ENCODE measurements at regions not wholly inside any gene's neighbourhood (a gene's known extent, or its start where the extent isn't known, plus 50 kb on each side); places are given as distances from the start of the nearest gene placed in this dataset.

DNA sequence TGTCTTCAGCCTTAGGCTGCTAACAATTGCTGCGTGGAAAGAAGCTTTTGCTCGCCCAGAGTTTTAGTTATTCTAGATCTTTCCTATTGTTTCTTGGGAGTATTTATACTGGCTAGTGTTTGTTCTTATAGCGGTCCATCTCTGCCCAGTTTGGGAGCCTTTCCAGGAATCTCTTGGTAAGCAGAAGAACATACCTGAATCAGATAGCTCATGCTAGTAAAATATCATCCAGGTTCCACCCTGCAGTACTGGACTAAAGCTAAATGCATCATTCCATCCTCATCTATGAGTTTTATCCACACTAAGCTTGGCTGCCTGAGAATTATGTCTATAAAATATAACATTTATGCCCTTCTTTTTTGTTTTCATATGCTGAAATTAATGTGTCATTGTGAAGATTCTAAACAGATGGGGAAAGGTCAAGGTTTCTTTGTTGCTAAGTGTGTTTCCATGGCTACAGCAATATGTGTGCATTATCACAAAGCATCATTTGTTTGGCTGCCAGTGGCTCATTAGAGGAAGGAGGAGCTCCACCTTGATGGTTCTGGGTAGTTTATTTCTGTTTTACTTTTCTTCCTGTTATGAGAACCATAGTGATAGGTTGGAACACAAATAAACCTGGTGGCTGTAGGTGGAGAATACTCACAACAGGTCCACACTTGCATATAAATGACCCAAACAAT is 182.8 kb downstream of the PIK3C3 start:
- H3K4me3 ChIP-seq = no peak overlapping the region
- no peaks in the 10 kb centered on the region for H3K27me3 ChIP-seq
- no peak overlapping the region for H3K27ac ChIP-seq
- intact Hi-C loops (cut with DNase I) = no loop called here
- no peak for TF ChIP-seq POLR2A (IDR thresholded peaks at IDR 0.05)
- TF ChIP-seq, protein P1, sequence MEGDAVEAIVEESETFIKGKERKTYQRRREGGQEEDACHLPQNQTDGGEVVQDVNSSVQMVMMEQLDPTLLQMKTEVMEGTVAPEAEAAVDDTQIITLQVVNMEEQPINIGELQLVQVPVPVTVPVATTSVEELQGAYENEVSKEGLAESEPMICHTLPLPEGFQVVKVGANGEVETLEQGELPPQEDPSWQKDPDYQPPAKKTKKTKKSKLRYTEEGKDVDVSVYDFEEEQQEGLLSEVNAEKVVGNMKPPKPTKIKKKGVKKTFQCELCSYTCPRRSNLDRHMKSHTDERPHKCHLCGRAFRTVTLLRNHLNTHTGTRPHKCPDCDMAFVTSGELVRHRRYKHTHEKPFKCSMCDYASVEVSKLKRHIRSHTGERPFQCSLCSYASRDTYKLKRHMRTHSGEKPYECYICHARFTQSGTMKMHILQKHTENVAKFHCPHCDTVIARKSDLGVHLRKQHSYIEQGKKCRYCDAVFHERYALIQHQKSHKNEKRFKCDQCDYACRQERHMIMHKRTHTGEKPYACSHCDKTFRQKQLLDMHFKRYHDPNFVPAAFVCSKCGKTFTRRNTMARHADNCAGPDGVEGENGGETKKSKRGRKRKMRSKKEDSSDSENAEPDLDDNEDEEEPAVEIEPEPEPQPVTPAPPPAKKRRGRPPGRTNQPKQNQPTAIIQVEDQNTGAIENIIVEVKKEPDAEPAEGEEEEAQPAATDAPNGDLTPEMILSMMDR (IDR thresholded peaks at IDR 0.05) = no peak
- no peak for TF ChIP-seq EP300 (IDR thresholded peaks at IDR 0.05)
- DNase-seq = no peak
- H3K36me3 ChIP-seq = no peaks in the 10 kb centered on the region
- H3K4me1 ChIP-seq (ENCODE audit: insufficient read depth) = no peaks in the 10 kb centered on the region
- 88 to 93% (median 91%) methylated on average over 3 of the region's 3 CpGs for WGBS, 3 donors
- no peaks in the 10 kb centered on the region for H3K9me3 ChIP-seq

DNA sequence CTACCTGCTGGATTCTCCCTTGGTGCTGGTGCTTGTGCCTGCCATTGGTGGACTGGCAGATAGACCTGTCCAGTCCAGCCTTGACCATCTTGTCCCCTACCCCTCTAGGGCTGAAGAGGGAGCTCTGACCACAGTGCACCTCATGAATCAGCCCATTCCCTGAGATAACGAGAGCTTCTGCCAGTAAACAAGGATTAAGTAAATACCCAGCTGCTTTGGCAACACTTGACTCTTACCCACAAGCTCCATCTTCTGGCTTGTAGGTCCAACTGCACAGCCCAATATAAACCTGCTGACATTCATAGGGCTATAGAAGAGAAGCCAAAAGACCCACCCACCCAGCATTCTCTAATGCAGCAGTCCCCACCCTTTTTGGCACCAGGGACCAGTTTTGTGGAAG is 186.4 kb downstream of the PIK3C3 start:
- no peak for DNase-seq
- no peaks in the 10 kb centered on the region for H3K36me3 ChIP-seq
- H3K9me3 ChIP-seq = no peaks in the 10 kb centered on the region
- no peak for TF ChIP-seq POLR2A (IDR thresholded peaks at IDR 0.05)
- no peak for TF ChIP-seq EP300 (IDR thresholded peaks at IDR 0.05)
- TF ChIP-seq, protein P1 (IDR thresholded peaks at IDR 0.05) = no peak
- 21 to 62% (median 58%) methylated on average over 1 of the region's 1 CpG for WGBS, 3 donors
- H3K4me3 ChIP-seq = no peak overlapping the region
- H3K4me1 ChIP-seq (ENCODE audit: insufficient read depth) = no peaks in the 10 kb centered on the region
- H3K27me3 ChIP-seq = no peaks in the 10 kb centered on the region
- intact Hi-C loops (cut with DNase I) = no loop called here
- H3K27ac ChIP-seq = no peak overlapping the region

DNA sequence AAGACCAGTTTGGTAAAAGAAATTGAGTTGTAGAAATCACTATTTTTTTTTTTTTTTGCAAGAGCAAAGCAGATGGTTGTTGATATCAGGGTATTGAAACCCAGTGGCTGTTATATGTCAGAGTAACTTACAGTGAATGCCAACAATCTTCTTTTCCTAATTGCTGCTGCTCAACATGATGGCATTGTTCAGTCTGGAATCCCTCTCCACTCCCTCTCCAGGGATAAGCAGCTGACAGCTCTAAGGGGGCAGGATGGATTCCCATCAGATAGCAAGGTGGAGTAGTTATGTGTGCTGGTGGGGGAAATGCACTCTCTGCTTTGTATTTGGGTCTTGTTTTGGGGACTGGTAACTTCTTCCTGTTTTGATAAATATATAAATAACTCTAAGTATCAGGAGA is 200.0 kb downstream of the PIK3C3 start:
- TF ChIP-seq, protein P1 (IDR thresholded peaks at IDR 0.05) = no peak
- TF ChIP-seq POLR2A (IDR thresholded peaks at IDR 0.05) (no peak), EP300 (IDR thresholded peaks at IDR 0.05) (no peak)
- Histone ChIP-seq H3K36me3 (no peaks in the 10 kb centered on the region), H3K27ac (no peak overlapping the region), H3K9me3 (no peaks in the 10 kb centered on the region), H3K27me3 (no peaks in the 10 kb centered on the region), H3K4me3 (no peak overlapping the region), H3K4me1 (ENCODE audit: insufficient read depth) (peaks cover 1% of the 10 kb centered on the region)
- no peak for DNase-seq
- intact Hi-C loops (cut with DNase I) = no loop called here

DNA sequence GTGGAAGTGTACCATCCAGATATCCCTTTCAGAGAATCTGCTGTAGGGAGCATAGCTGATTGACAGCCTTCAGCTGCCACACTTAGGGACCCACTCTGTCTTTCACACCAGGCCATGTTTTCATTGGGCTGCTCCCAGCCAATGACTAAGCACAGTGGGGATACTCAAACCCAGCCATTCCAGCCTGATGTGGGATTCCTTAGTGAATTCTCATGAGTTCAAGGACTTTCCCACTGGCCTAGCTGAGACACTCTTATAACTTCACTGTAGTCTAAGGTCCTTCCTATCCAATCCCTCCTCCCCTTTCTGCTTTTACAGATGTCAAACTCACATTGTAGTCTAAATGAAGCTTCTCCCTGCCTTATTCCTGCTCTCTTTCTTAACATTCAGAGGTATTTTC is 201.2 kb downstream of the PIK3C3 start:
- H3K9me3 ChIP-seq = no peaks in the 10 kb centered on the region
- no peak overlapping the region for H3K4me3 ChIP-seq
- DNase-seq = no peak
- H3K27ac ChIP-seq = no peak overlapping the region
- peaks cover 1% of the 10 kb centered on the region for H3K4me1 ChIP-seq (ENCODE audit: insufficient read depth)
- intact Hi-C loops (cut with DNase I) = no loop called here
- no peak for TF ChIP-seq POLR2A (IDR thresholded peaks at IDR 0.05)
- TF ChIP-seq EP300 (IDR thresholded peaks at IDR 0.05) = no peak
- TF ChIP-seq, protein P1 (IDR thresholded peaks at IDR 0.05) = no peak
- H3K36me3 ChIP-seq = no peaks in the 10 kb centered on the region
- H3K27me3 ChIP-seq = no peaks in the 10 kb centered on the region
